Left ventricle myocardium superior (tissue), 1 donor: ENCODE measurements at regions not wholly inside any gene's neighbourhood (a gene's known extent, or its start where the extent isn't known, plus 50 kb on each side); places are given as distances from the start of the nearest gene placed in this dataset.
A peak's percentile ranks its signal among the peaks of the same experiment; 100 is the strongest.
"Not testable (repeated sequence)": the region's sequence is repeated elsewhere in the genome, so short reads cannot be mapped to it uniquely, and the experiment has no call there.

Source experiments
- ATAC-seq: fragments of 200-7000 bp; cut with Tn5 transposase; one replicate; pipeline ENCODE4 v1.9.1; 2020; ENCODE audit warnings: mild to moderate bottlenecking, moderate library complexity
- DNase-seq: peaks from one replicate; pipeline ENCODE4 v3.0.0-alpha.2; 2020
- intact Hi-C: fragments of 100-400 bp; cut with micrococcal nuclease; formaldehyde crosslinking; loops from one replicate; pipeline ENCODE4 v1.11.0; 2022
- donor health status: DM: no; HTN: yes; CAD: no; lungs with severe emphysema.

DNA sequence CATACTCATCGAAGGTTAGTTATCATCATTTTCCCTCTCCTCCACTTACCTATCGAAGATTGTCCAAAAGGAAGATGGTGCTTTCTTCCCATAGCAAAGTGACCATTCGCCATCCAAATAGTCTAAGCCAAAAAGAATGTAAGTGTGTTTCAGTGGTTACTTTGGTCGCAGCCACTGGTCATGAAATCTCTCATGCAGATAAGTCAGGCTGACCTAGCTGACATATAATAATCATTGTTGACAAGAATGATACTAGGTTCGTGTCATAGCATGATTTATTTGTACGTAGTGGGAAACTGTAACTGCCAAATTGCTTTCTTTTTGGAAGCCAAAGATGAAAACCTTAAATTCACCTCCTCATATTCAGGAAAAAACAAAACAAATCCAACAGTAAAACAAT lies 89.6 kb upstream of the PMAIP1 start:
- intact Hi-C loops, result no loop called here
- ATAC-seq (no peak), DNase-seq (no peak)

DNA sequence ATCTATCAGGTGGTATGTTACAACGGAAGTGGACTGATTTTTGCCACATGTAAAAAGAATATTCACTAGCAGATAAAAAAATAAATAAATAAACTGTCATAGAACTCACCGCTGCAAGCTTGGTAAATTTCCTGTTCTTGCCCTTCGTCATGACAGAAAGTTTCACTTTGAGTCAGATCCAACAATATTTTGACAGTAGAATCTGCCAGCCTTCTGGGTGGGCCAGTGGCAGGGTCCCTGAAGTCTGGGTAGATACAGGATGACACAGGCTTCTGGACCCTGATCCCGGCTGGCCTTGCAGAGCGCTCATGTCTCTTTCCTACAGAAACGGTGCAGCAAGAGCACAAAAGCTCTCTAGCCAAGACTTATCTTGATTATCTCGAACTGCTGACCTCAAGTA lies 97.8 kb upstream of the PMAIP1 start:
- ATAC-seq (no peak), DNase-seq (no peak)
- intact Hi-C loops, result no loop called here

DNA sequence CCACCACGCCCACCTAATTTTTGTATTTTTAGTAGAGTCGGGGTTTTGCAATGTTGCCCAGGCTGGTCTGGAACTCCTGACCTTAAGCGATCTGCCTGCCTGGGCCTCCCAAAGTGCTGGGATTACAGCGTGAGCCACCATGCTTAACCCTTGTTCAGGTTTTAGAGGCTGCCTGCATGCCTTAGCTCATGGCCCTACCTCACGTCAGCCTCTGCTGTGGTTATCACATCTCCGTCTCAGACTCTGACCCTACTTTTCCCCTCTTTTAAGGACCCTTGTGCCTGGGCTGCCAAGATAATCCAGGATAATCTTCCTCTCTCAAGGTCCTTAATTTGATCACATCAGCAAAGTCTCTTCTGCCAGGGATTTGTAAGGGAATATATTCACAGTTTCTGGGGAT lies 98.2 kb upstream of the PMAIP1 start:
- ATAC-seq (no peak), DNase-seq (no peak)
- intact Hi-C loops, result no loop called here

DNA sequence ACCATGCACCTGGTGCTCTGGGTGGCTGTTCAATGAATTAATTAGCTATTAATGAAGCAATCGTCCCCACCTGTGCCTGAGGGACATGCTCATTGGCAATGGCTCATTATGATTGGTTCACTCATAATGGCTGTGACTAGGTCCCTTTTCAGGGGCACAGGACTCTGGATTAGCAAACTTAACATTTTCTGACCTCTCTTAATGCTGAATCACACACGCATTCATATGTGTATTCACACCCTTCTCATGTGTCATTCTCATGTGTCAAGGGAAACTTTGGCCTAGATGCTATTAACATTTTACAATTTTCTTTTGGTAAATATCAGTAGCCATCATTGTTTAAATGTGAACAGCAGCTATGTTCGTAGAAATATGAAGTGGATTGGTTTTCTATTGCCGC lies 98.9 kb upstream of the PMAIP1 start:
- DNase-seq (no peak), ATAC-seq (no peak)
- intact Hi-C loops, result no loop called here

DNA sequence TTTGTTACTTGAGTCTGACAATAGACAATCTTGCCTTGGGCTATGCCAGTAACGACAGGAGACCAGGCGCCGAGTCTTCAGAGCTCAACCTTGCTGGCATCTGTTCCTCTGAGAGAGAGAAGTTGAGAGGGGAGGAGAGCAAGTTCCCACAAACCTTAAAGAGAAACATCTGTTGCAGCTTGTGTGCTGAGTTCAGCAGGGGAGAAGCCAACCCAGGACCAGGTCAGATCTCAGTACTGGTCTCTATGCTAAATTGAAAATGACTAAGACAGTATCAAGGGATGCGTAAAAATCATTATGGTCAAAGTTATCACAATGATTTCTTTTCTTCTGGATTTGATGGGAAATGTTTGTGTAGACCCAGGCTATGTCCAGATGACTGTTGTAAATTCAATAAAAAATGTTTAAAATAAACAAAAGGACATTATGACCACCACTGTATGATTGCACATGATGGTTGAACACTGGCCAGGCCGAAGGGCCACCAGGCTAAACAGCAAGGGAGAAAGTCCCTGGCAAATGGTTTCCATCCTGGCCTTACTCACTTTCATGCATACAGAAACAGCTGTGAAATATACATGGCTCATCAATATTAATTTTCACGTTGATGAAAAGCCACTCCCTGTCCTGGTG lies 100.3 kb upstream of the PMAIP1 start:
- ATAC-seq (no peak), DNase-seq (no peak)
- intact Hi-C loops, result no loop called here

DNA sequence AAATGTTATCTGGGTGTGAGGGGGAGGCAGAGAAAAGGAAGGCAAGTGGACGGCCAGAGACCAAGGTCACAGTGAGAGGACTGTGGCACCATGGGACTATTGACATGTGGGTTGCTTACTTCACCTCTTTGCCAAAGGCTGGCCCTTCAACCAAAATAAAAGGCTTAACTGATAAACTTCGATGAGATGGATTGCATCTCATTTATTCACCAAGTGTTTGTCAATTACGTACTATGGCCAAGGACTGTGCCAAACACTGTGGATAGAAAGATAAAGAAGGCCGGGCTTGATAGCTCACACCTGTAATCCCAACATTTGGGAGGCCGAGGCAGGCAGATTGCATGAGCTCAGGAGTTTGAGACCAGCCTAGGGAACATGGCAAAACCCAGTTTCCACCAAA lies 98.7 kb upstream of the CCBE1 start:
- intact Hi-C loops, result no loop called here
- DNase-seq, result no peak
- no peak for ATAC-seq

DNA sequence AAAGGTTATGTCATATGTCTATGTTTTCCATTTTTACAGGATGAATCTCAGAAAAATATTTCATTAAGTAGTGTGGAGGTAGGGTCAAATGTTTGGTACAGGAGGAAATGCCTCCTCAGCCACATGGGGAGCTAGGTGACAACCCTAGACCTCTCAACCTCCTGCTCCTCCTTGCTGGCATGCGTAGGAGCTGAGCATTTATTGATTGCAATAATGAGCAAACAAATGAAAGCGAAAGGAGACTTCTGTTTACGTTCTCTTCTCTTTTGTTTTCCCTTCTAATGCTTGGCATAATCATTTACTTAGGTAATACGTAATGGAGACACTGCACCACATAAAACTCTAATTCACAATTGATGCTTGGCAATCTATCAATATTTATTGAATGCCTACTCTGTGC lies 95.1 kb upstream of the CCBE1 start:
- intact Hi-C loops, result no loop called here
- DNase-seq (no peak), ATAC-seq (no peak)

DNA sequence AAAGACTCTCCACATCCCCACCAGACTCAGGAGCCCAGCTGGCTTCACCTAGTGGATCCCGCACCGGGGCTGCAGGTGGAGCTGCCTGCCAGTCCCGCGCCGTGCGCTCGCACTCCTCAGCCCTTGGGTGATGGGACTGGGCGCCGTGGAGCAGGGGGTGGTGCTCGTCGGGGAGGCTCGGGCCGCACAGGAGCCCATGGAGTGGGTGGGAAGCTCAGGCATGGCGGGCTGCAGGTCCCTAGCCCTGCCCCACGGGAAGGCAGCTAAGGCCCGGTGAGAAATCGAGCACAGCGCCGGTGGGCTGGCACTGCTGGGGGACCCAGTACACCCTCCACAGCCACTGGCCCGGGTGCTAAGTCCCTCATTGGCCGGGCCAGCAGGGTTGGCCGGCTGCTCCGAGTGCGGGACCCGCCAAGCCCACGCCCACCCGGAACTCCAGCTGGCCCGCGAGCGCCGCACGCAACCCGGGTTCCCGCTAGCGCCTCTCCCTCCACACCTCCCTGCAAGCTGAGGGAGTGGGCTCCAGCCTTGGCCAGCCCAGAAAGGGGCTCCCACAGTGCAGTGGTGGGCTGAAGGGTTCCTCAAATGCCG lies 93.2 kb upstream of the CCBE1 start:
- DNase-seq, intact Hi-C loops, ATAC-seq: not testable (repeated sequence)

DNA sequence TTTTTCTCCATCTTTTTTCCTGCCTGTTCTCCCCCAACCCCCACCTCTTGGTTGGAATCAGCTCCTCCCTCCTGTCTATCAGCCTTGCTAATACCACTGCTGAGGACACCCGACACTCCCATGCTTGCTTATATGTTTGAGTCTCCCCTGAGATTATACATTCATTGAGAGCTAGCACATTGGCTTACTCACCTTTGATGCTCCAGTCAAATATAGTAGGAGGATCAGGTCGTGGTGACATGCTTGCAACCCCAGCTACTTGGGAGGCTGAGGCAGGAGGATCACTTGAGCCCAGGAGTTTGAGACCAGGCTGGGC lies 91.5 kb upstream of the CCBE1 start:
- no peak for DNase-seq
- intact Hi-C loops, result no loop called here
- no peak for ATAC-seq

DNA sequence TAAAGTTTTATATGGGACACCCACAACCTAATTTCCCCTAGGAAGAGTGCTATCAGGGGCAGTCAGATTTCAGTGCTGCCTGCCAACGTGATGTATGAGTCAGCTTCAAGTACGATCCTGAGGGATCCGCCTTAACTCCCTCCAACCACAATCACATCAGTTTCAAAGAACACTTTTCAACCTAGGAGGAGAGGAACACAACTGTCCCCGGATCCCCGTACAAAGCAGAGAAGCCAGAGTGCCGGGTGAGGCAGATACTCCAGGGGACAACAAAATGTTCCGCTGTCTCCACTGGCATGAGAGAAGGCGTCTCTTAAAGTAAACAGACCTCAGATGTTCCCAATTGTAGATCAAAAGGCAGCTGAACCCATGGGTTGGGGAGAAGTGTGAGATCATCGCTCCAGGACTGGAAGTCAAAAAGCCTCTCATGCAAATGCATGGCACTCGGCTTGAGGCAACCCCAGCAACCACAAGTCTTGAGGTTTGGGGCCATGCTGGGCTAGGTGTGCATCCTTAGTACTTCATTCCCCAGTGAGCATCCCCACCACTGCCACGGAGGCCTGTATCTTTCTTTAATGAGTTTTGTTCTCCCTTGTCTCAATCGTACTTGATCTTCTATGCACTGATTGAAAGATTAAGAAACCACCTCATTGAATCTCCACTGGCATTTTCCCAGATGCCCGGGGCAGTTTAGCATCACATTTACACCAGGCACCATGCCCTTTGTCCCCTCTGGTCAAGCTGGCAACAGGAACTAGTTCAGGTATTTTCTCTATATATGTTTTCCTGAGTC lies 91.0 kb upstream of the CCBE1 start:
- intact Hi-C loops, result no loop called here
- DNase-seq (no peak), ATAC-seq (peak; percentile 47)

DNA sequence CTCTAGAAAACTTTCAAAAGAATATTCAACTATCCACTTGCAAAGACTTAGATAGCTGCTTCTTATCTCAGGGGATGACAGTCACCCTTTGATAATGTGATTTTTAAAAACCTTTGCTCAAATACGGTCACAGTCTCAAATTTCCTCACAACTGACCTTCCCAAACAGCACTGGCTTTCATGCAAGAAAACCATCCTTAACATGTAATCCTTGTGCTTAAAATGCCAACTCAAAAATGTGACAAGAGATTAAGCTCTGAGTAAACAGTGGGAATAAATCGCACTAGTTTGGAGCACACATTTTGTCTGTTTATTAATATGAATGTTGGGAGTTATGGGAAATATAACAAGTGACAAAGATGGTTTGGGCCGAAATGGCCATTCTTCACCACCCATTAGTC lies 87.5 kb upstream of the CCBE1 start:
- no peak for ATAC-seq
- no peak for DNase-seq
- intact Hi-C loops, result no loop called here

DNA sequence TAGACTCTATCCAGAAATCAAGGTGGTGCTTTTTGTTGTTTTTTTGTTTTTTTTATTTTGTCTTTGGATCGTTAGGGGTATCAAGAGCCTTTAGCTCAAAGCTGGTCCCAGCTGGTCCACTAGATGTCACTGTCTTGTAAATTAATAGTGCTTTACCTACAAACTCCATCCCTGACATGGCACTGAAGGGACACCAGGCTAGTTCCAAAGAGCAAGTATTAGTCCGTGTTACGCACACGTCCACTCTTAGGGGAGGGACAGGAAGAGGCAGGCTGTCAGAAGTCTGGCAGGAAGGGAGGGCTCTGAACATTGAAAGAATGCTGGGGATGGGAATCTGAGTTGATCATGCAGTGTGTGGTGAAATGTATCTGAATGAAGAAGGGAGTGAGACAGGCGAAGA lies 85.9 kb upstream of the CCBE1 start:
- ATAC-seq, result peak; percentile 45
- intact Hi-C loops, result no loop called here

DNA sequence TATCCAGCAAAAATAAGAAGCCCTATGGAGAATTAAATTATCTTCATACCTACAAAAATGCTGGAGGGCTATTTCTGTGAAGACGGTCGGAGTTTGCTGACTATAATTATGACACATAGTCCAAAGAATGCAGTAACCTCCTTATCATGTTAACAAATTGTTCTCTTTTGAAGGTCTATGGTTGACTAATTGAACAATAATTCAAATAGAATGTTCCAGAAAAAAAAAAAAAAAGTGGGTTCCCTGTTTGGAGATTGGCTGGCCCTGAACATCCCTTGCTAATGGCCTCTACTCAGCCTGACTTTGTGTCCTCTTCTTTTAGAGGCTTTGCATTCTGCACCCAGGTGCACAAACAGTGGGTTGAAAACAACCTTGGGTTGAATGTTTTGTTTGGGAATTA lies 82.8 kb upstream of the CCBE1 start:
- no peak for ATAC-seq
- intact Hi-C loops, result no loop called here
- no peak for DNase-seq

More for the DNA sequence above, 85.9 kb upstream of the CCBE1 start:
- DNase-seq, result no peak

DNA sequence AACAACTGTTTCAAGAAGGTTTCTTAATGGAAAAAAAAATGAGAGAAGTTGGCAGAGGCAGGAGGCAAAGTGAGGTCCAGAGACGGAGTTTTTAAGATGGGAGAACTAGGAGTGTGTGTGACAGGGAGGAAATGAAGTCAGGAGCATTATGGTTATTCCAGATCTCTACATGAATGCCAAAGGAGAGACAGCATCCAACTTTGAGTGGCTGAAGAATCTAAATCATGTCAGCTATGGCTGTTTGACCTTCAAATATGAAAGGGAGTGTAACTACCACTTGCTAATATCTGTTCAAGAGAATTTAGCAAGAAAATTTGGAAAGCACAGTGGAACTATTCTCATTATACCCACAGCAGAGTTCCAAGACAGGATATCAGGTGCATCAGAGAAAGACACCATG lies 81.2 kb upstream of the CCBE1 start:
- intact Hi-C loops, result no loop called here
- ATAC-seq (peak; percentile 40), DNase-seq (no peak)

DNA sequence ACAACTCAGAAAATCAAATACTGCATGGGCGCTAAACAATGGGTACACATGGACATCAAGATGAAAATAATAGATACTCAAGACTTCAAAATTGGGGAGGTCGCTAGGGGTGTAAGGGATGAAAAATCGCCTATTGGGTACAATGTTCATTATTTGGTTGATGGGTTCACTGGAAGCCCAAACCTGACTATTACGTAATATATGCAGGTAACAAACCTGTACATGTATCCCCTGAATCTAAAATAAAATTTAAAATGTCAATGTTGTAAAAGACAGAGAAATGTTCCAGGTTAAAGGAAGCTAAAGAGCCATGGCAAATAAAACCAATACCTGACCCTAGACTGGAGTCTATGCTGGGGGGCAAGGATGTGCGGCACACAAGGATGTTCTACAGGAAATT lies 80.4 kb upstream of the CCBE1 start:
- no peak for DNase-seq
- intact Hi-C loops, result no loop called here
- no peak for ATAC-seq

DNA sequence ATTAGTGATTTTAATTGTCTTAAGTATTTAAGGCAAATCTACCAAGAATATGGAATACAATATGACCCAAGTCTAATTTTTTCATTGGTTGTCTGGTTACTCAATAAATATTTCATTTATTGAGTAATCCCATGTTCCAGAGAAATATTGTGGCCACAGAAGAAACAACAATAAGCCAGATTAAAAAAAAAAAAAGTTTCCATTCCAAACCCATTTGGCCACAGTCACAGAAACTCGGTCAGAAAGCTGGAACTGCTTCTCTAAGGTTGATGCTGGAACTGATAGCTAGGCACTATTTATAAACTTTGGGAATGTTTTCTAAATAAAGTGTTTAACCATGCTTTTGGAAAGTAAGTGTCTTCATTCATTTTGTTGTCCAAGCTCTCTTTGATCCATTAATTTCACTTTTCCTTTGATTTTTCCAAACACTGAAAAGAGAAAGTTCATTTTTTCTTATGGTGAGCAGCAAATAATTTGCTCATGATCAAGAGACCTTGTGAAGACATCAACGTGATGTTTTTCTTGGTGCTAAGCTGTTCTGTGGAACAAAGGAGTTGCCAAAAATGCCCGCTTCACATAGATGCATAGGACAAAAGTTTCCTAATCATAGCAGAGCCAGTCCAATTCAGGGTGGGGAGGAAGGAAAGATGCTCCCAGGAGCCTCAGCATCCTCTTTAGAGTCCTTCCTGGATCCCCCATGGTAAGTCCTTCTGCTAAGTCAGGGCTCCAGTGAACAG lies 72.1 kb upstream of the CCBE1 start:
- intact Hi-C loops, result no loop called here
- ATAC-seq, result no peak
- no peak for DNase-seq

DNA sequence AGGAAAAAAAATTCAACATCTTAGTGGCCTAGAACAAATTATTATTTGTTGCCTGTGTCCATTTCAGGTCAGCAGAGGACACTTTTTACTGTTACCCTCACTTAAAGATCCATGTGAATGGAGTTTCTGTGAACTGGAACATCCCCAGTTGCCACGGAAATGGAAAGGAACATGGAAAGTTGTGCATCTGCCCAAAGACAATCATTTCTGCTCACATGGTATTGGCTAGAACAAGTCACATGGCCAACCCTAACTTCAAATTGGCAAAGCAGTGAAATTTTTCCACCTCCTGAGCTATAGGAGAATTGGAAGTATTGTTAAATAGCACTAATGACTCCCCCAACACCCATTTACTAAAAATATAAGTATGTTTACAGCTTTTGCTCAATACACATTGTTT lies 71.2 kb upstream of the CCBE1 start:
- DNase-seq (no peak), ATAC-seq (no peak)
- intact Hi-C loops, result no loop called here

DNA sequence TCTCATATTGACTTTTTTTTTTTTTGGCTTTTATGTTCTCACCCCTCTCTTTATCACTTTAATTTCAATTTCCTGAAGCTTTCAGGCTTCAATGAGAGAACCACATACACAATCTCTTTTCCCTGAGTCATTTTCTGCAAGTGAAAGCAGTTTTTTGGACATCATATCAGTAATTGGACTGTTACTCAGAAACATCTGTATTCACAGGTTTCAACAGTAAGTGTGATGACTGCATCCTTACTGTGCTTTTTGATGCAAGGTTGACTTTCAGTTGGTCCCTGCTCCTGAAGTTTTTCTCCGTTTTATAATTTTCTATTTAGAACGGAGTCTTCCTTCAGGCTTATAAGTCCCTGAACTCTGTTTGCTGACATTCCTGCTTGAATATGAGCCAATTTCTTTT lies 70.5 kb upstream of the CCBE1 start:
- intact Hi-C loops, result no loop called here
- ATAC-seq, result no peak
- no peak for DNase-seq

DNA sequence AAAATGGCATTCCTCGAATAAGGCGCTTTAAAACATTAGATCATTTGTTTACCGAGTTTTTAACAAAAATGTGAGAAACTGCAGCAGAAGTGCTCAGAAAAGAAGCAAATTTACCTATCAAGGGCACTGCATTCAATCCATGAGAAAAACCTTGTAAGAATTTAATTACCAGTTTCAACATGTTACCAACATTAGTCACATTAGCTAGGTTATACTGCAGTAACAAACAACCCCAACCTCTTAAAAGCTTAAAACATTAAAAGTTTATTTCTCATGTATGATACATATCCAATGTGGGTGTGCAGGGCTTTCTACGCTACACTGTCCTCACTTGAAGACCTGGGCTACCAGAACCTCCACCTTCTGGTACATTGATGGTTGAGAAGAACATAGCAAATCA lies 68.1 kb upstream of the CCBE1 start:
- intact Hi-C loops, result no loop called here
- DNase-seq, result no peak
- ATAC-seq, result no peak

DNA sequence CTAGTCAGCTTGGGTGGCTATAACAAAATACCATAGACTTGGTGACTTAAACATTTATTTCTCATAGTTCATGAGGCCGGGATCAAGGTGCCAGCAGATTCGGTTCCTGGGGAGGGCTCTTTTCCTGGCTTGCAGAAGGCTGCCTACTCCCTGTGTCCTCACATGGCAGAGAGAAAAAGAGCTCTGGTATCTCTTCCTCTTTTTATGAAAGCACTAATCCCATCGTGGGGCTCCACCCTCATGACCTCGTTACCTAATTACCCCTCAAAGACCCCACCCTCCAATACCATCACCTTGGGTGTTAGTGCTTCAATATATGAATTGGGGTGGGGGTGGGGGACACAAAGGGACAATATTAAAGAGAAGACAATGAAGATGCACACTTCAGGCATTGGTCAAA lies 67.1 kb upstream of the CCBE1 start:
- ATAC-seq (no peak), DNase-seq (no peak)
- intact Hi-C loops, result no loop called here
